Stromal cell of bone marrow (primary cell): ENCODE measurements at regions not wholly inside any gene's neighbourhood (a gene's known extent, or its start where the extent isn't known, plus 50 kb on each side); places are given as distances from the start of the nearest gene placed in this dataset.
"Not testable (repeated sequence)": the region's sequence is repeated elsewhere in the genome, so short reads cannot be mapped to it uniquely, and the experiment has no call there.

Source experiments
- DNase-seq: peaks from one replicate; pipeline ENCODE4 v3.0.0-alpha.2; 2012; ENCODE audit warnings: low read depth

- no peak for DNase-seq
Observed at GRCh38 chr16:27639561-27640276, 89.8 kb downstream of the KATNIP start.

- DNase-seq, result no peak
Observed at GRCh38 chr16:27640277-27640600, 90.3 kb downstream of the KATNIP start.

DNA sequence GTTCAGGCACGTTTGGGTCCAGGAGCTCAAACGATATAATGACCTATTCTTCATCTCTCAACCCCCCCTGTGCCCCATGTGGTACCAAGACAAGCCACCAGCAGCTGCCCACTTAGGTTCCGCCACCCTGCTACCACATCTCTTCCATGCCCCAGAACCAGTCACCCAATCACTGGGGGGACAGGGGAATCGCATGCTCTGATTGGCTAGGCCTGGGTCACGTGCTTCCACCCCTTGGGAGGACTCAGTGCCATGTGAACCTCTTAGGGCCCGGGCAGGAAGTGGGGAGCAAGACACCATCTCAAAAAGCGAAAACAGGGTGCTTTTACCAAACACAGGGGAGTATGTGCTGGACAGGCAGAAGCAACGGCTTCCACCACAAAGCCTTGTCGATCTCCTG is 91.3 kb downstream of the KATNIP start:
- no peak for DNase-seq

GRCh38 chr16:27641734-27642415 is 91.9 kb downstream of the KATNIP start:
- DNase-seq, result not testable (repeated sequence)

DNA sequence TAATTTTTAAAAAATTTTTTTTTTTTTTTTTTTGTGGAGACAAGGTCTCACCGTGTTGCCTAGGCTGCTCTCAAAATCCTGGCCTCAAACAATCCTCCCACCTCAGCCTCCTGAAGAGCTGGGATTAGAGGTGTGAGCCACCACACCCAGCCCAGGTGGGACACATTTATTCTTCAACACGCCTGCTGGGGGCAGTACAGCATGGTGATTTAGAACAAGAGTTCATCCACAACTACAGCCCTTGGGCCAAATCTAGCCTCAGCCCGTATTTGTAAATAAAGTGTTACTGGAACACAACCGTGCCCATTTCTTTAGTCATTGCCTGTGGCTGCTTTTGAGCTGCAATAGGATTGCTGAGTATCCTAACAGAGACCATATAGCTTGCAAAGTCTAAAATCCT is 92.8 kb downstream of the KATNIP start:
- no peak for DNase-seq

- no peak for DNase-seq
Observed at GRCh38 chr16:27644165-27644564, 94.2 kb downstream of the KATNIP start.

DNA sequence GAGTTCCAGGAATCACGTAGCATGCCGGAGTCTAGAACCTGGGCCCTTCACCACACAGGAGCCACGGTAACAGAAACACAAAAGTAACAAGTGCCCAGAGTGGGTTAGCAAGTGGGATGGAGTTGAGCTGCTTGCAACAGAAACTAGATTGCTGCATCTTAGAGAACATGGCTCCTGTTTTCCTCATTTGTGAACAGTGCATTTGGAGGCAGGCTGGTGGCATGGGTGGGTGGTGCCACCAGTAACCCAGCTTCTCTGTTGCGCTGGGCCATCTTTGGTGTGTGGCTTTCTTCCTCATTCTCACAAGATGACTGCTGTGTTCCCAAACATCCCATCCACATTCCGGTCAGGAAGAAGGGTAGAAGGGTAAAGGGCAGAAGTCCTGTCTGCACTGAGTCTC is 95.5 kb downstream of the KATNIP start:
- no peak for DNase-seq

DNA sequence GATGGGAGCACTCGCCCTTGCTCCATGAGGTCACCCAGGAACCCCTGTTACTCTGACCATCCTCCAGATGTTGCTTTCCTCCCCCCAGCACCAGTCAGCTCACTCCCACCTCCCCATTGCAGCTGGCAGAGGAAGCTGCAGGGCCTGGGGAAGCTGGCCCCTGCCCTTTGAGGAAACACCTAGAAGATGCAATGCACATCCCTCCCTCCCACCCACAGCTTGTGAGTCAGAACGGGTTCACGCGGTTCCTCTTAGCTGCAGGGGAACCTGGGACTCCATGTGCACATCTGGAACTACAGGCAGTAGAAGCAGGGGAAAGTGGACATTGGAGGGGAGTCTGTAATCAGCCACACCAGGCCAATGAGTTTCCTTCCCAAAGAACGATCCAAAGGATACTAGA is 96.9 kb downstream of the KATNIP start:
- no peak for DNase-seq

DNA sequence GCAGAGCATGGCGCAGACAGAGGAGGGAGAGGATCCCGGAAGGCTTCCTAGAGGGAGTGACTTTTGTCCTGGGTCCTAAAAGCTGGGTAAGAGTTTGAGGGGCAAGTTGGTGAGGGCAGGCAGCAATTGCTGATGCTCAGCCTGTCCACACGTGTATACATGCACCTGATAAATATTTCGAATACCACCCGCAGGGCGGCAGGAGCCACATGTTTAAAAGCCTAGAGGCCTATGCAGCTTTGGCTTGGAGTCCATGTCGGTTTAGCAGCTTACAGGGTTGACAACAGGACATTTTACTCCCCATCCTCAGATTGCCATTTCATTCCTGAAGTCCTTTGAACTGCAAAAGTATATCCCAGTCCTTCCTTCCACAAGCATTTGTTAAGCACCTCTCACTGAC is 99.1 kb downstream of the KATNIP start:
- DNase-seq, result no peak

DNA sequence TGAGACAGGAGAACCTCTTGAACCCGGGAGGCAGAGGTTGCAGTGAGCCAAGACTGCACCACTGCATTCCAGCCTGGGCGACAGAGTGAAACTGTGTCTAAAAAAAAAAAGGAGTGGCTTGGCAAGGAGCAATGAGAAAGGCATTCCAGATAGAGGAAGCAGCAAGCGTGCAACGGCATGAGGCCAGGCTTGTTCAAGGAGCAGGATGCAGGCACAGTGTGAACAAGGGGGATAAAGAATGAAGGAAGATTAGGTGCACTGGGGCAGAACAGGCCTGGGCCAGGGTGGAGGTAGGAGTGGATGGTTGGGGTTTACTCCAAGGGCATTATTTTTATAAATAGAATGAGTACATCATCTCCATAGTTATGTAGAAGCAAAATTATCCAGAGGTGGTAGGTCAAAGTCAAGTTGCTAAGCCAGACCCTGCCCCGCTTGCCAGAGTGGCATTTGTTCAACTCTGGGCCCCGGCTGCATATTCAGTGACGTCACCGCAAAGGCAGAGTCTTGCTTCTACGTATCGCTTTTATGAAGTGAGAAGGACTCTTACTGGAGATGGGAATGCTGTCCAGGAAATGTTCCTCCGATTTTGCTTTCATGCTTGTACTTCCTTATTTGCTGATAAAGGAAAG is 100.2 kb downstream of the KATNIP start:
- DNase-seq, result no peak

- DNase-seq, result no peak
Observed at GRCh38 chr16:27651301-27651700, 101.4 kb downstream of the KATNIP start.

DNA sequence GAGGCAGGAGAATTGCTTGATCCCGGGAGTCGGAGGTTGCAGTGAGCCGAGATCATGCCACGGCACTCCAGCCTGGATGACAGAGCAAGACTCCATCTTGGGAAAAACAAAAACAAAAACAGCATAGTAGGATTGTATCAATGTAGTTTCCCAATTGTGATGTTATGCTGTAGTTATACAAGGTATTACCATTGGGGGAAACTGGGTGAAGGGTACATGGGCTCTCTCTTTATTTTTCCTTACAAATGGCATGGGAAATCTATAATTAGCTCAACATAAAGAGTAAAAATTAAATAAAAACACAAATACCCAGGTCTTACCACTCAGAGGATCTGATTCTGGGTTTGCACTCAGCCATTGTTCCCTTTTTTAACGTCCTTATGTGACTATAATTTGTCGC is 107.9 kb downstream of the KATNIP start:
- DNase-seq, result no peak

DNA sequence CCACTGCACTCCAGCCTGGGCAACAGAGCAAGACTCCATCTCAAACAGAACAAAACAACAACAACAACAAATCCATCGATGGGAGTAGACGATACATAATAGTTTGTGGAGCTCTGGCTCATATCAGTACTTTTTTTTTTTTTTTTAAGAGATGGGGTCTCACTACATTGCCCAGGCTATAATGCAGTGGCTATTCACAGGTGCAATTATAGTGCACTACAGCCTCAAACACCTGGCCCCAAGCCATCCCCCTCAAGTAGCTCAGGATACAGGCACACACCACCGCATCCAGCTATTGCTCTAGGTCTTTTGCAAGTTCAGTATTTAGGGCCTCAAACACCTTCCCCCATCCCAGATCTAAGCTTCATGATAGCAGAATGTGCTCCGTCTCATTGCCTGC is 110.6 kb downstream of the KATNIP start:
- no peak for DNase-seq

- not testable (repeated sequence) for DNase-seq
Observed at GRCh38 chr16:27663235-27663634, 113.3 kb downstream of the KATNIP start.

DNA sequence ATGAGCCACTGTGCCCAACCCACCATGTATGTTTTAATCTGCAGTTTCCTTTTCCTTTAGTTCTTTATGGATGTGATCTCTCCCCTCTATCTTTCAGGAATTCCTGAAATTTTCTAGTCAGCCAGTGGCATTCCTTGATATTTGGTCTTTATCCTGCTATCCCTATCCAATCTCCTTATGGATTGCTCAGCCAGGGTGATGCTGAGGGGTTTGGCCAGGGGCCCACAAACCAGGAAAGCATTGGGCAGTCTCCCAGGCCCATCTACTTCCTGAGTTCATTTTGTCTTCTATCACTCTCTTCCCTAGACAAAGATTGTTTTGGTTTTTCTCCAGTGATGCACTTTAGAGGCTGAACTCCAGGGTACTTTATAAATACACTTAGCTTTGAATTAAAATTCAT is 115.9 kb downstream of the KATNIP start:
- DNase-seq, result no peak

- DNase-seq, result no peak
Observed at GRCh38 chr16:27670071-27670810, 120.3 kb downstream of the KATNIP start.

GRCh38 chr16:27671410-27671809 is 121.5 kb downstream of the KATNIP start:
- DNase-seq, result no peak

DNA sequence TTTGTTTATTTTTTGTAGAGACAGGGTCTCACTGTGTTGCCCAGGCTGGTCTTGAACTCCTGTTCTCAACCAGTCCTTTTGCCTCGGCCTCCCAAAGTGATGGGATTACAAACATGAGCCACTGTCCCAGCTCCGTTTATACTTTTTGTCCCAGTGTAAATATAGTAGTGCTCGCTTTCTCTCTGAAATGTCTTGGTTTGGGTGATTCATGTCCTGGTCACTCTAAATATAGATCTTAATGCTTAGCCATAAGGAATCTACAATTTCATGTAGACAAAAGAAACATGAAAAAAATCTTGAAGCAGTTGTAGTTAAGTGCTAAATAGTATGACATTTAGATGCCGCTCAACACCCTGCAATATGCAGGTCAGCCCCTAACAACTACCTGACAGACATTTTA is 126.9 kb downstream of the KATNIP start:
- DNase-seq, result peak; percentile 13

- no peak for DNase-seq
Observed at GRCh38 chr16:27677263-27677662, 127.3 kb downstream of the KATNIP start.

GRCh38 chr16:27678955-27679354 is 129.0 kb downstream of the KATNIP start:
- no peak for DNase-seq

GRCh38 chr16:27679899-27680298 is 130.0 kb downstream of the KATNIP start:
- DNase-seq, result no peak

DNA sequence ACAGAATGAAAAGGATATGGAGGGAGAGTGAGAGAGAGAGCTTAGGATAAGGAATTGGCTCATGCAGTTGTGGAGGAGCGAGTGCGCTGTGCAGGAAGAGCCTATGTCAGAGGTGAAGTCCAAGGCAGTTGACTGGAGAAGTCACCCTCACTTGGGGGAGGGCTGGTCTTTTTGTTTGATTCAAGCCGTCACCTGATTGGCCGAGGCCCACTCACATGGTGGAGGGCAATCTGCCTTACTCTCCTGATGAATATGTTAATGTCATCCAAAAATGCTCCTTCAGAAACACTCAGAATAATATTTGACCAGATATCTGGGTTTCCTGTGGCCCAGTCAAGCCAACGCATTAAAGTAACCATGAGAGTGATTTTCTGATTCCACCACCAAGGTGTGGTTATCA is 131.7 kb downstream of the KATNIP start:
- DNase-seq, result no peak

GRCh38 chr16:27684047-27684446 is 134.1 kb downstream of the KATNIP start:
- no peak for DNase-seq
